ENCODE measurements at regions not wholly inside any gene's neighbourhood (a gene's known extent, or its start where the extent isn't known, plus 50 kb on each side); places are given as distances from the start of the nearest gene placed in this dataset.

DNA sequence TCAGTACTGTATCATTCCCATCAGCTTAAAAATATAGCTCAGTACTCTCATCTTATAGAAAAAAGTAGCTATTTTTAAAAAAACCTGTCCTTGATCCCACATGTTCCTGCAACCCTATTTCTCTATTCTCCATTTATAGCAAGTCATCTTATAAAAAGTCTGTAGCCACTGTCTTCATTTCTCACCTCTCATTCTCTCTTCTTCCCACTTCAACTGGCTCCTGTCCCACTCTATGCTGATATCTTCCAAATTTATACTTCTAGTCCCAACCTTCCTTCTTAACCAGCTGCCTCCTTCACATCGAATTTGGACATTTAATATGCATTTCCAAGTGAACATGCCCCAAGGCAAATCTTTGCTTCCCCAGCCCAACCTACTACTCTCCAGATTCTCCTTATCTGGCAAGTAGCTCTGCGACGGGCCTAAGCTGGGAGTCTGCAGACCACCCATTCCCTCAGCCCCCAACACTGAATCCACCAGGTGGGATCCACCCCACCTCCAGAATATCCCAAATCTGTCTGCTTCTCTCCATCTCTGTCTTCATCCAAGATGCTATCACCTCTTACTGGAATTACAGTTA is 52.0 kb upstream of the TANC2 start:
- H3K27me3 ChIP-seq, result no peaks in the 10 kb centered on the region
- DNase-seq (no peak), ATAC-seq (no peak)
- TF ChIP-seq, protein P1, sequence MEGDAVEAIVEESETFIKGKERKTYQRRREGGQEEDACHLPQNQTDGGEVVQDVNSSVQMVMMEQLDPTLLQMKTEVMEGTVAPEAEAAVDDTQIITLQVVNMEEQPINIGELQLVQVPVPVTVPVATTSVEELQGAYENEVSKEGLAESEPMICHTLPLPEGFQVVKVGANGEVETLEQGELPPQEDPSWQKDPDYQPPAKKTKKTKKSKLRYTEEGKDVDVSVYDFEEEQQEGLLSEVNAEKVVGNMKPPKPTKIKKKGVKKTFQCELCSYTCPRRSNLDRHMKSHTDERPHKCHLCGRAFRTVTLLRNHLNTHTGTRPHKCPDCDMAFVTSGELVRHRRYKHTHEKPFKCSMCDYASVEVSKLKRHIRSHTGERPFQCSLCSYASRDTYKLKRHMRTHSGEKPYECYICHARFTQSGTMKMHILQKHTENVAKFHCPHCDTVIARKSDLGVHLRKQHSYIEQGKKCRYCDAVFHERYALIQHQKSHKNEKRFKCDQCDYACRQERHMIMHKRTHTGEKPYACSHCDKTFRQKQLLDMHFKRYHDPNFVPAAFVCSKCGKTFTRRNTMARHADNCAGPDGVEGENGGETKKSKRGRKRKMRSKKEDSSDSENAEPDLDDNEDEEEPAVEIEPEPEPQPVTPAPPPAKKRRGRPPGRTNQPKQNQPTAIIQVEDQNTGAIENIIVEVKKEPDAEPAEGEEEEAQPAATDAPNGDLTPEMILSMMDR (IDR thresholded peaks at IDR 0.05), result no peak
- TF ChIP-seq POLR2A (IDR thresholded peaks at IDR 0.05), result no peak
- no peak overlapping the region for H3K4me3 ChIP-seq
- H3K9me3 ChIP-seq, result no peaks in the 10 kb centered on the region
- no peak overlapping the region for H3K27ac ChIP-seq
- peaks cover 7% of the 10 kb centered on the region for H3K4me1 ChIP-seq
- intact Hi-C loops (cut with DNase I), result no loop called here
- 90 to 93% methylated on average over 3 of the region's 3 CpGs for WGBS, 2 donors
- H3K36me3 ChIP-seq (replicated peaks in 1 of 2; ENCODE audit: insufficient read depth in 1 of 2, low read depth in 2 of 2), result no peaks in the 10 kb centered on the region

- Histone ChIP-seq H3K4me3 (no peak overlapping the region), H3K36me3 (replicated peaks in 1 of 2; ENCODE audit: insufficient read depth in 1 of 2, low read depth in 2 of 2) (no peaks in the 10 kb centered on the region), H3K27ac (no peak overlapping the region), H3K27me3 (no peaks in the 10 kb centered on the region), H3K9me3 (no peaks in the 10 kb centered on the region), H3K4me1 (peaks cover 6% of the 10 kb centered on the region)
- intact Hi-C loops (cut with DNase I), result no loop called here
- DNase-seq, result no peak
- whole genome bisulfite sequencing, 2 donors, result 71 to 78% methylated on average over 4 of the region's 4 CpGs
- TF ChIP-seq POLR2A (IDR thresholded peaks at IDR 0.05), result no peak
- TF ChIP-seq, protein P1 (IDR thresholded peaks at IDR 0.05), result no peak
- no peak for ATAC-seq
Observed at GRCh38 chr17:62912363-62912762, 53.7 kb upstream of the TANC2 start.

GRCh38 chr17:62911114-62911513 is 54.9 kb upstream of the TANC2 start:
- DNase-seq (no peak), ATAC-seq (no peak)
- TF ChIP-seq, protein P1 (IDR thresholded peaks at IDR 0.05), result no peak
- no peak for TF ChIP-seq POLR2A (IDR thresholded peaks at IDR 0.05)
- Histone ChIP-seq H3K36me3 (replicated peaks in 1 of 2; ENCODE audit: insufficient read depth in 1 of 2, low read depth in 2 of 2) (no peaks in the 10 kb centered on the region), H3K4me3 (no peak overlapping the region), H3K9me3 (no peaks in the 10 kb centered on the region), H3K27me3 (no peaks in the 10 kb centered on the region), H3K27ac (no peak overlapping the region), H3K4me1 (no peaks in the 10 kb centered on the region)
- WGBS, 2 donors, result 60 to 67% methylated on average over 3 of the region's 3 CpGs
- intact Hi-C loops (cut with DNase I), result no loop called here

GRCh38 chr17:62910277-62910676 is 55.8 kb upstream of the TANC2 start:
- Histone ChIP-seq H3K36me3 (replicated peaks in 1 of 2; ENCODE audit: insufficient read depth in 1 of 2, low read depth in 2 of 2) (no peaks in the 10 kb centered on the region), H3K27ac (no peak overlapping the region), H3K4me3 (no peak overlapping the region), H3K9me3 (no peaks in the 10 kb centered on the region), H3K4me1 (no peaks in the 10 kb centered on the region), H3K27me3 (no peaks in the 10 kb centered on the region)
- WGBS, 2 donors, result 45 to 60% methylated on average over 4 of the region's 4 CpGs
- no peak for ATAC-seq
- TF ChIP-seq POLR2A (IDR thresholded peaks at IDR 0.05), result no peak
- TF ChIP-seq, protein P1 (IDR thresholded peaks at IDR 0.05), result no peak
- intact Hi-C loops (cut with DNase I), result no loop called here
- DNase-seq, result no peak

DNA sequence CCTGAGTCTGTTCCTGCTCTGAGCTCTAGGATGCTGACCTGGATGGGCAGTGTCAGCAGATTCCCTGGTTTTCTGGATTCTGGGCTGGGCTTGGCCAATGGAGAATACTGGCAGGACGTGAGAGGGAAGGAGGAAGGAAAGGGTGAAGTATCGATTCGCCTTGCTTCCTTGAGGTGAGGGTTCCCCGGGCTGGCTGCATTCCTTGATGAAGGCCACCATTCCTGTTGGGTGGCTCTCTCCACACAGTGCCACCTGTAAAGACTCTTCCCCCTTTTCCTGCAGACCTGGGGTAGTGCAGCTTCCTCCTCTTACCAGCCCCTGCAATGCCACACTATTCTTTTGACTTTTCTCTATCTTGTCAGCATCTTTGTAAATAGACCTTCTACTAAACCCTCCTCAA is 58.1 kb upstream of the TANC2 start:
- Histone ChIP-seq H3K27ac (no peak overlapping the region), H3K4me3 (no peak overlapping the region), H3K9me3 (no peaks in the 10 kb centered on the region), H3K4me1 (no peaks in the 10 kb centered on the region), H3K27me3 (no peaks in the 10 kb centered on the region), H3K36me3 (replicated peaks in 1 of 2; ENCODE audit: insufficient read depth in 1 of 2, low read depth in 2 of 2) (no peaks in the 10 kb centered on the region)
- ATAC-seq (no peak), DNase-seq (no peak)
- TF ChIP-seq, protein P1 (IDR thresholded peaks at IDR 0.05), result no peak
- TF ChIP-seq POLR2A (IDR thresholded peaks at IDR 0.05), result no peak
- intact Hi-C loops (cut with DNase I), result no loop called here
- WGBS, 2 donors, result 54 to 61% methylated on average over 4 of the region's 4 CpGs

Data from body of pancreas (tissue), 4 donors.